ENCODE measurements at regions not wholly inside any gene's neighbourhood (a gene's known extent, or its start where the extent isn't known, plus 50 kb on each side); places are given as distances from the start of the nearest gene placed in this dataset.
"Not testable (repeated sequence)": the region's sequence is repeated elsewhere in the genome, so short reads cannot be mapped to it uniquely, and the experiment has no call there.

DNA sequence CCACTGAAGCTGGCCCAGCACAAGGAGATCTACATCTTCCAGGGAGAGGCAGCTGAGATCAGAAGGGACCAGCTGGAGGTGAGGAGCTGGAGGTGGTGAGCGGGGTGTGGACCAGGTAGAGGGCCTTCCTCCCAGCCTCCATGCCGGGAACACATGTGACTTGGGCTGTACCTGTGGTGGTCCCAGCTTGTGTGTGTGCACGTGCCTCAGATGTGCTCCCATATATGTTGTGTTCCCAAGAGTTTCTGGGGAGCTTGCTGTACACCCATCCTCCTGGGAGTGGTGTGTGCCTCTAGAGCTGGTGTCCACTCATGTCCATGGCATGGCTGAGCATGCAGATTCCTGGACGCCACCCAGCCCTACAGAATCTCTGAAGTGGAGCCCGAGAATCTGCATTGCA is 183.7 kb upstream of the AKAP13 start:
- DNase-seq (ENCODE audit: low spot score): not testable (repeated sequence)

DNA sequence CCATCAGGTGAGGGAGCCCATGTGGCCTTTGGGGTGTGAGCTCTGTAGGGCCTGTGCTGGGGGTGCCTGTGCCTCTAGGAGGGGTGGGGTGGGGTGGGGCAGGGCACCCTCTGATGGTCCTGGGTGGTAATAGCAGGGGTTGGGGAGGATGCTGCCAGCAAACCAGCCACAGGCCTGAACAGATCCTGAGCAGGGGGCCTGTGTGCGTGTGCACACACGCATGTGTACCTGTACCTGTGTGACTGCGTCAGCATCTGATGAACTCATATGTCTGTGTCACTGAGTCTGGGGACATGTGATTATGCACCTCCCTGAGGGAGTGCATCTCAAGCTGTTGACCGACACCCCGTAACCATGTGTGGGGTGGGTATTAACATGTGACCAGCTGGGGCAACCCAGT is 182.8 kb upstream of the AKAP13 start:
- DNase-seq (ENCODE audit: low spot score): not testable (repeated sequence)

DNA sequence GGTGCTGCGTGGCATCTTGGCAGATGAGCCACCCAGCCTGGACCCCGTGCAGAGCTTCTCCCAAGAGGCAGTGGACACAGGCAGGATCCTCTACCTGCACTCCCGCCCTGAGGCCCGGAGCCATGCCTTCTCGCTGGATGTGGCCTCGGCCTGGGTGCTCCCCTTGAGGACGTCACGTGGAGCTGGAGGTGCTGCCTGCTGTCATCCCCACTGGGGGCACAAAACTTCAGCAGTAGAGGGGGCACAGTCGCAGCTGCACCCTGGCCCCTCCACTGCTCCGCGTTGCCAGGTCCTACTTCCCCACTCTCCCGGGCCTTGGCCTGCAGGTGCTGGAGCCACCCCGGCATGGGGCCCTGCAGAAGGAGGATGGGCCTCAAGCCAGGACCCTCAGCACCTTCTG is 182.0 kb upstream of the AKAP13 start:
- DNase-seq (ENCODE audit: low spot score): not testable (repeated sequence)

DNA sequence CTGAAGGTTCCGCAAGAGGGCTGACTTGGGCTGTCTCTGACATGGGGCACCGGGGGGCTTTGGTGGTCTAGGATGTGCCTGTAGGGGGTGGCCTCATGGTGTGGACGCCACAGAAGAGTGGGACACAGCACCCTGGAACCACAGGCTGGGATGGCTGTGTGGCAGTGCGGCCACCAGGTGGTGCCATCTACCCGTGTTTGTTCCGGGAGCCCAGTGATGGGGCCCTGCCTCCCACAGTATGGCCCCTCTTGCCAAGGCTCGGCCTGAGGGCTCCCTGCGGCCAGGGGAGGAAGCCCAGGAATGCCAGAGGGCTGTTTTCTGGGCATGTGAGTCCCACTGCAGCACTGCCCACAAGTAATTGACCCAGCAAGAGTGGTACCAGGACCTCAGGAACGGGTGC is 180.2 kb upstream of the AKAP13 start:
- DNase-seq (ENCODE audit: low spot score): not testable (repeated sequence)

DNA sequence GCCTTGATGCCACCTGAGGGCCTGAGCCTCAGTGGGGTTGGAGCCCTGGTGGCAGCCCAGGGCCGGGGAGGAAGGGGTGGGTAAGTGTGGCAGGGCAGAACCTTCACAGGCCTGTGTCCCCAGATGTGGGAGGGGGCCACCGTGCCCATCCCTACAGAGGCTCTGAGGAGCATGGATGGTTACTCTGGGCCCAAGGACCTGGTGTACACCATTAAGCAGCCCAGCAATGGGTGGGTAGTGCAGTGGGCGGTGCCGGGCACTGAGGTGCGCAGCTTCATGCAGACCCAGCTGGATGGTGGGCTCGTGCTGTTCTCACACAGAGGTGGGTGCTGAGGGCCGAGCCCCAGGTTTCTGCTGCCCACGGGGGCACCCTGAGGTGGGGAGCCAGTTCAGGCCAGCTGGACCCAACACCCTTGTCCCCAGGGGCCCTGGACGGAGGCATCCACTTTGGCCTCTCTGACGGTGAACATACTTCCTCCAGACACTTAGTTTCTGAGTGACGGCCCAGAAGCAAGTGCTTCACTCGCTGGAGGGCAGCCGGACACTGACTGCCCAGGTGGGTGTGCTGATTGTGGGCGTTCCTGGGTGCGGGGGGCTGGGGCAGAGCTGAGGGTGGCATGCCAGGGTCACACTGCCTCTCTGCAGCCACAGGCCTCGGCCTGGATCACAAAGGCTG is 179.1 kb upstream of the AKAP13 start:
- DNase-seq (ENCODE audit: low spot score): not testable (repeated sequence)

DNA sequence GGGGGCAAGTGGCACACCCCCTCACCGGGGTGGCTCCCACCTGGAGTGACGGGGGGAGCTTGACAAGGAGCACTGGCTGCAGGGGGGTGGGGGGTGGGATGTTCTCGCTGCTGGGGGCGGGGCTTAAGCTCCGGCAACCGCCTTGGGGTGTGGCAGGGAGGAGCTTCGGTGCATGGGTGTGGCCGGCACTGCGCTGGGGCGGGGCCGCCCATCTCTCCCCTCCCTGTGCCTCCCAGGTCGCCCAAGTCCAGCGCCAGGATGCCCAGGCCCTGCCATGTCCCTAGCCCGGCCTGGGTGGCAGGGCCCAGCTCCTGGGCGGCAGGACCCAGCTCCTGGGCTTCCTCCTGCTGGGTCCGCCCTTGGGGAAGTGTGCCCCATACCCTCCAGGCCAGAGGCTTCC is 175.9 kb upstream of the AKAP13 start:
- DNase-seq (ENCODE audit: low spot score): not testable (repeated sequence)

DNA sequence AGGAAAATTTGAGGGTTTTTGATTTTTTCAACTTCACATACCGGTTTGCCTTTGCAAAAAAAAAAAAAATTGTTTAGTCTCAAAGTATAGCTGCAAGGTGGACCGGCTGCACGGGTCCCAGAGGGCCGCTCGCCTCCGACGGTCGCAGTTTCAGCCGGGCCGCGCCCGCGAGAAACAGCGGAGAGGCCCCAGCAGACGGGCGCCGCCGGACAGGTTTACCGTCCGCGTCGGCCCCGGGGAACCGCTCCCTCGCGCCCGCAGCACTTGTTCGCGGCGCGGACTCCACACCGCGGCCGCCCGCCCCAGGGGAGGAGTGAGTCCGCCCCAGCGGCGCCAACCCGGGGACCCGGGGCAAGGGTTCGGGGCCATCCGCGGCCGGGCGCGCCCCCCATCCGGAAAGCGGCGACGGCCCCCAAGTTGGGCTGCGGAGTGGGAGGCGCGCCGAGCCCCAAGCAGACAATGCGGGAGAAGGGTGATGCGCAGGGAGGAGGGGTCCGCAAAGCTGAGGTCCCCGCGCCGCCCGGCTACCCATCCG is 146.5 kb upstream of the AKAP13 start:
- DNase-seq (ENCODE audit: low spot score): not testable (repeated sequence)

DNA sequence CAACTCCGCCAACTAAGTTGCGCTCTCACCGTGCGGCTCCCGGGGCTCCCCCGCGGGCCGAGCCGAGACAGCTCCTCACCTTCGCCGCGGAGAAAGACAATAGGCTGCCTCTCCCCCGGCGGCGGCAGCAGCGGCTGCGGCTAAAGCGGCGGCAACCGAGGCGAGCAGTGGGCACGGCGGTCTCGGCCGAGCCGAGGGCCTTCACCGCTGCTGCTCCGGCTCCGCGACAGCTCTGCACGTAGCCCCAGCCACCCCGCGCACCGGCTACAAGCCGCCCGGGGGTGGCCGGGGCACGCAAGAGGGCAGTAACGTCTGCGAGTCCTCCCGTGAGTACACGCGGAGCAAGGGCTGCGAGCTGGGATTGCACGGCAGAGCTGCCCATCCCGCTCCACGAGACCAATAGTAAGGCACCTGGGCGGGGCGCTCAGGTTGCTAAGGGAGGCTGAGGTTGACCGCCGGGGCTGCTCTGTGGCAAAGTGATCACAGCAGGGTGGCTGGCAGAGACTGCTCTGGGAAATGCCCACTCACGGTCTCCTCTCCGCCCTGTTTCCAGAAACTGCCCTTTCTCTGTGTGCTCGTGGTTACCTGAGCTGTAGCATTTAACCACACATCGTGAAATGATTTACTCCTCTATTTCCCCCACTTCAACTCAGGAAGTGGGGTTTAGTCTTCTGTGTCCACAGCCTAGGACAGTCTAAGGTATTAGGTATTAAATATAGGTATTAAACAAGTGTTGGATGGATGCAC is 145.8 kb upstream of the AKAP13 start:
- not testable (repeated sequence) for DNase-seq (ENCODE audit: low spot score)

DNA sequence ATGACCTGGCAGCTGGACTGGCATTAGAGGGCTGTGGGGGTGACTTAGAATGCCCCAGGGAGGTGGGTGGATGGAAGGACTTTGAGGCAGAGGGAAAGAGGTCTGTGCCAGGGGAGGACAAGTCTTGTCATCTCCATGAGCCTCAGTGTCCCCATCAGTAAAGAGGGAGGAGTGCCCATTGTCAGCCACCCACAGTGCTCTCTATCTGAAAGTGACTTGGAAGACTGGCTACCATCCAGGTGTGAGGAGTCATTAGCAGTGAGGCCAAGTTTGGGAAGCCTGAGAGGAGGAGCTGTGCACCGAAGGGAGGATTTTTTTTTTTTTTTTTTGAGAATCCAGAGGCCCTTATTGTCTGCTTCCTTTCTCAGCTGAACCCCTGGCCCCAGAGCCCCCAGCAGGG is 136.3 kb upstream of the AKAP13 start:
- DNase-seq (ENCODE audit: low spot score): not testable (repeated sequence)

DNA sequence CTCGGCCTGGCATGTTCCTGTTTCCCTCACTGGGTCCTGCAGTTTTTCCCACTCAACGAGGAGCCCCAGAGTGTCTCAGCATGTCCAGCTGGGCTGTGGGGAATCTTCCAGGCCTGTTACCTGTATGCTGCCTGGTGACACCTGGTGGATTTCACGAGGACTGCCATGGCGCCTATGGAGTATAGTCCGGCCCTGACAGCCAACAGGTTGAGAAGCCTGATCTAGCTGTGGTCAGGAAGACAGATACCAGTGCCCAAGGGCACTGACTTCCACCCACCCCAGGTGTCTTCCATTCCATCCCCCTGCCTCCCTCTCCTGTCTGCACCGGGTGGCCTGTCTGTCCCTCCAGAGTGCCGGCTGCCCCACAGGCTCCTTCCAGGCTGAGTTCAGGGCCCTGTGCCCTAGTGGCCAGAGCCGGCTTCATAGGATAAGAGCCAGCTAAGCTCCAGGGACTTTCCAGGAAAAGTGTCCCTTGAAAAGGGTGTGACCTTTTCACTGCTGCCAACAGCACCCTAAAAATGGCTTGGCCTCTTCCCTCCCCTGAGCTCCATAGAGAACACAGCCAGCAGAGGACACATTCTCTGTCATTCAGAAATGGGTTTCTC is 129.4 kb upstream of the AKAP13 start:
- not testable (repeated sequence) for DNase-seq (ENCODE audit: low spot score)

DNA sequence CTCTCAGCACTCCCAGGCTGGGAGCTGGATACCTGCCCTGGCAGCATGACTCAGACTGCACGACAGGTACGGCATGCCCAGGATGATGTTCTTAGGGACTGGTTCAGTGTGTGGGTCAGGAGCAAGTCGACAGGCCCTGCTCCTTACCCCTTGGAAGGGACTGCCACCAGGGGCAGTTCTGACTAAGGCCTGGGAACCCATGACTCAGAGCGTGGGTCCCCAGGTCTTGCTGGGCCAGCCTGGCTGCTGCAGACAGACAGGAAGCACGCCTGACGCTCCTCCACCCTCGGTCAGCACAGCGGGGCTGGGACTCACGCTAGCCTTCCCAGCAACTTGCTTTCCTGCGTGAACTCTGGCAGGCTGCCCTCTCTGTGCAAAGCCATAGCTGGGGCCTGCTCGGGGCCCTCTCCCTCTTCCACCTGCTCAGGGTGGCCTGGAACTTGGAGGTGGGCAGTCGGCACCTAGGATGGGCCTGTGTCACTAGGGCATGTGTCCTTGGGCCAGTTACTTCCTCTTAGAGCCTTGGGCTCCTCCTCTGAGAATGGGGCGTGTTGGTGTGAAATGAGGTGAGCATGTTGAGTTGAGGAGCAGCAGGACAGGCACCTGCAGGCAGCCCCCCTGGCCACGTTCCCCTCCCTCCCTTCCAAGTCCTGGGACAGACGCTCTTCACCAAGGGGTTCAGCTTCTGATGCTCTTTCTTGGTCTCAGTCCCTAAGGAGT is 127.0 kb upstream of the AKAP13 start:
- DNase-seq (ENCODE audit: low spot score): not testable (repeated sequence)

DNA sequence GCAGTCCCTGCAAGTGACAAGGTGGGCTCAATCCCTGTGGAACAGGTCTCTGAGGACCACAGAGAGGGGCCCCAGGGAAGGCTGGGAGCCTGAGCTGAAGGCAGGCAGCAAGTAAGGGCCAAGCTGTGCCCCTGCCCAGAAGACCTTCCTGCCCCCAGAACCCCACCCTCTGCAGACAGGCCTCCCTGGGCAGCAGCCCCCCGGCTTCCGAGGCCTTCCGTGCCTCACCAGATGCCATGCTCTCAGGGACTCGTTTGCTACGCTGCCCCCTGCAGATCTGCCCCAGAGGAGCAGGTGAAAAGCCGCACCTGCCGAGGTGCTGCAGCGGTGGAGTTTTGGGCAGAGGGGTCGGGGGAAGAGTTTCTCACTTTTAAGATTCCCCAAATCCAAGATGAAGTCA is 125.4 kb upstream of the AKAP13 start:
- DNase-seq (ENCODE audit: low spot score): not testable (repeated sequence)

DNA sequence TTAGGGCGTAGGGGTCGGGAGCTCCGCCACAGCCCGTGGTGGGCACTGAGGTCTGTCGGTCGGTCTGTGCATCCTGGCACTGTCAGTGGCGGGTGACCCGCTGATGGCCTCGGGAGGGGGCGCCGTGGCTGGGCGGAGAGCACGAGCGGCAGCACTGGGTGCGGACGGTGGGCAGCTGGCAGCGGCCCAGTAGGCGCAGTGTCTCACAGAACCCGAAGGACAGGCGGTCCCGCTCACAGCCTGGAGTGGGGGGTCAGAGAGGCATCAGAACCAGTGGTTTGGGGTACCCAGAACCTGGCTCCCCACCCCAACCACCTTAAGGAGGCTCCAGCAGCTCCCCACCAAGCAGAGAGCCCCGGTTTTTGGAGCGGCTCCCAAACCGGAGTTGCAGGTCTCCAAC is 124.9 kb upstream of the AKAP13 start:
- DNase-seq (ENCODE audit: low spot score): not testable (repeated sequence)

DNA sequence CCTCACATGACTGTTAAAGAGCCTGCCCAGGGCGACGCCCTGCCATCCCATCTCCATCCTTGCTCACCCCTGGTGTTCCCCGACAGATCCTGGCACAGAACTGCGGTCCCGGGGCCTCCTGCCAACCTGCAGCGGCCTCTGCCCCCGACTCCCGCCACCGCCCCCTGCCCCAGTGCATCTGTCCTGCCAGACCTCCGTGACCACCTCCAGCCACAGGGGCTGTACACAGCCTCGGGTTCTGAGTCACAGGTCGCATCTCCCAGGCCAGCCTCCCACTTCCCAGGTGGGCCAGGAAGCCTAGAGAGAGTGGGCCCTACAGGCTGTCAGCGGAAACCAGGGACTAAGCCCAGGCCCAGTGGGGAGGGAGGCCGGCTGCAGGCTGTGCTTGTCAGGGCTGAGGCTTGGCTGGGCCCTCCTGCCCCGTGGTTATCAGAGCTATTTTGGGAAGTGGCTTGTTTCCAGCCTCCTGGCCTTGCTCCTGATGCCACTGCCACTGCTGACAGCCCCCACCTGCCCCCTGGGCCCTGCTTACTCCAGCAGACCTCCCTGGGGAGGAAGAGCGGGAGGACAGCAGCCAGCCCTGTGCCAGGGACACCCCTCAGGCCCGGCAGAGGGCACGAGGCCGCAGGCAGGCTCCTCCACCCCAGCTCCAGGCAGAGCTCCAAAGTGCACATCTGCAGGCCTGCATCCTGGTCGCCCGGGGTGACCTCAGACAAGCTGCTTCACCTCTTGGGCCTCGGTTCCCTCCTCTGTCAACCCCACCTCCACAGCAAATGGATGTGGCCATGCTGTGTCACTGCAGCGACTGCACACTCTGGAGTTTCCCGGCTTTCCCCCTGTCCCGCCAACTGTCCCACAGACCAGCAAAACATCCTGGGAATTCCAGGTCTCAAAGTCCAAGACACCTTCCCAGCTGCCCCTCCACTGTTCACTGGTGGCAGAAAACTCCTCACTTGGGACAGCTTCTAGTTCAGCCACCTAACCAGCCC is 124.1 kb upstream of the AKAP13 start:
- DNase-seq (ENCODE audit: low spot score): not testable (repeated sequence)

DNA sequence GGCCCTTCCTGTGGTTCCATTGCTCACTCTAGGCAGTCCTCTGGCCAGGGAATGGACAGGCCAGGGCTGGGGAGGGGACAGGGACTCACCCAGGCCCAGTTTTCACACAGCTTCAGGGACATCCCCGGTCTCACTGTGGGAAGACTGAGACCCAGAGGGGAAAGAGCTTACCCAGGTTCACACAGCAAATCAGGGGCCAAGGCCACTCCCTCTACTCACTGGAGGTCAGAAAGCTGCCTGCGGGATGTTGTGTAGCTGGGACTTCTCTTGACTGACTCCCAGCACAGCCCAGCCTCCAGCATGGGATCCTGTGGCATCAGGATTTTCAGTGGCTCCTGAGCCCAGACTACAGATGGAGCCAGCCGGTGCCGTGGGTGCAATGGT is 122.3 kb upstream of the AKAP13 start:
- not testable (repeated sequence) for DNase-seq (ENCODE audit: low spot score)

DNA sequence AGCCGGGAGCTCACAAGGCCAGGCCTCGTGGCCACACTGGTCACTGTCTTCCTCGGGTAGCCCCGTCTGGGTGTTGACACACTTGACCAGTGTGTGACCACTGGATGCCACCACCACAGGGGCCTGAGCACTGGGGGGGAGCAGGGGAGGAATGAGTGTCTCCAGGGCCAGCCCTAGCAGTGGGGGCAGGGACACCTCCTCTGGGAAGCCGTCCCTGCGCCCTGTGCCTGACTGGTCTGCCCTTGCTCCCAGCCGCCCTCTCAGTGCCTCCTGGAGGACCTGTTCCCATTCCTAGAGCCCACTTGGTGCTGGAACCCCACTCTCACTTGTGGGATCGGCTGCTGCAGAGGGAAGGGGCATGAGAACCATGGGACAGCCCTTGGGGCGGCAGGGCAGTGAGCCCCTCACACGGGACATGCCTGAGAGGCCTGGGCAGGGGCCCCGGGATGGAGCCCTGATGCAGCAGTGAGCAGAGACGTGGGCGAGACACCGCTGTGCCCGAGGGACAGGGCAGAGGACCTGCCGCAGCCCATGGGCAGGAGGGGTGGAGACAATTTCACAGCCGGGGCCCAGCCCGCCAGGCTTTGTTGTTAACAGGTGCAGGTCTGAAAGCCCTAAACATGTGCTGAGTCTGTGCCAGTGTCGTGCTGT is 121.7 kb upstream of the AKAP13 start:
- not testable (repeated sequence) for DNase-seq (ENCODE audit: low spot score)

DNA sequence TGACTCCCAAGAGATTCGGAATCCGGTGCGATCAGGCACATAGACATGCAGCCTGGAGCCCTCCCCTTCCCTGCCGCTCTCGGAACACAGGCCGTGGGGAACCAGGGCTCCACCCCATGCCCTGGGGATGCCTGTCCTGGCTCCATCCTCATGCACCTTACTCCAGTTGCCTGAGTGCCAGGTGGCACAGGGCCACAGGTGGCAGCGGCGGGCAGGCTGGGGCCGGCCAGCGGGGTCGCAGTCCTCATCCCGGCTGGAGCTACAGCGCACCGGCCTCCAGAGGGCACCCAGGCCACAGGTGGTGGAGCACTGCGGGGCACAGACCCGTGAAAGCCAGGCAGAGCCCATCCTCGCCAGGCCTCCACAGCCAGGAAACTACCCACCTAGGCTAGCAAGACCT is 119.9 kb upstream of the AKAP13 start:
- not testable (repeated sequence) for DNase-seq (ENCODE audit: low spot score)

DNA sequence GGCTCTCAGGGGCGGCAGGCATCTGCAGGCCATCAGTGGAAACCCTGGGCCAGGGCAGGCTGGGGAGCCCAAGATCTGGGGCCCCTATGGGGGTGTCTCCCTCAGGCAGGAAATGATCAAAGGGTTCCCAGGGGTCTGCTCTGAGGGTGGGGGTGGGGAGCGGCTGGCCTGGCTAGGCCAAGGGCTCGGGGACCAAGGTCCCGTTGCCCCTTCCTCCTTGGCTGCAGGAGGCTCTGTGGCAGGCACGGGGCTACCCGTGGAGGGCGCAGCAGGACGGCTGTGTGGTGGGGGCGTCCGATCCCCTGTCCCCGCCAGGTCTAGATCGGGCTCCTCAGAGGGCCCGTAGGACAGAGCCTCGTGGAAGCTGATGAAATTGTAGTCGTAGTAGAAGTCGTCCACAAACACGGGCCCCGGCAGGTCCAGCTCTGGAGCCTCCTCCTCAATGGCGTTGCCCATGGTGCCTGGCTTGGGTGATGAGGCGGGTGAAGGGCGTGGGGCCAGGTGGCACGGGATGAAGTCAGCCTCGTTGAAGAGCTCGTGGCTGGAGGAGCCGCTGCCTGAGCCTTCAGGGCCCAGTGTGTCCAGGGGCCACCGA is 117.8 kb upstream of the AKAP13 start:
- DNase-seq (ENCODE audit: low spot score): not testable (repeated sequence)

DNA sequence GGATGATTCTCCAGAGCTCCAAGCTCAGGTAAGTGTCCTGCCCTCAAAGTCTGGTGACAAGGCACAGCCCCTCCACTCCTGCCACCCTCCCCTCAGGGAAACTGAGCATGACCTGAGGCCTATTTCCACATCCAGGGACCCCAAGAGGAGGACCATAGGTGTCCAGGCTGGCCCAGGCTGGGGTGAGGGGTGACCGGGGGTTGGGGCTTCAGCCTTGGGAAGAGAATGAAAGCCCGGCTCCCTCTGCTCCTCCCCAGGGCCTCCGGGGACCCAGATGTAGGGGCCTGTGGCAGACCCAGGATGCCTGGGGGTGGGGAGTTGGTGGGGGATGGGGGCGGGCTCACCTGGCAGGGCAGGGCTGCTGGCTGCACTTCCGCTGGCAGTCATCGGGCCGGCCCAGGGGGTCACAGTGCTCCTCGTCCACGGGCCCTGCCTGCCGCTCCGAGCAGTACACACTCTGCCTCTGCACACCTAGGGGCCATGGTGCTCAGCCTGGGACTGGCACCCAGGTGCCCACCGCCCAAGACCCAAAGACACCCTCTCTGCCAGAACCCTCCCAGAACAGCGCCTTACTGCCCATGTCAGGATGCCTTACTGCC is 116.5 kb upstream of the AKAP13 start:
- not testable (repeated sequence) for DNase-seq (ENCODE audit: low spot score)
